ENCODE measurements at regions not wholly inside any gene's neighbourhood (a gene's known extent, or its start where the extent isn't known, plus 50 kb on each side); places are given as distances from the start of the nearest gene placed in this dataset.

GRCh38 chr17:77488531-77489238 is 347.9 kb downstream of the SEC14L1 start:
- DNase-seq (ENCODE audit: low read depth): no peak

- DNase-seq (ENCODE audit: low read depth): no peak
Measured at GRCh38 chr17:77489239-77489892, 348.6 kb downstream of the SEC14L1 start.

- DNase-seq (ENCODE audit: low read depth): peak; percentile 93
Measured at GRCh38 chr17:77489893-77490255, 349.1 kb downstream of the SEC14L1 start.

GRCh38 chr17:77490361-77491183 is 349.8 kb downstream of the SEC14L1 start:
- no peak for DNase-seq (ENCODE audit: low read depth)

GRCh38 chr17:77491921-77492445 is 351.2 kb downstream of the SEC14L1 start:
- no peak for DNase-seq (ENCODE audit: low read depth)

GRCh38 chr17:77492446-77493237 is 351.9 kb downstream of the SEC14L1 start:
- DNase-seq (ENCODE audit: low read depth): no peak

- DNase-seq (ENCODE audit: low read depth): no peak
Measured at GRCh38 chr17:77493238-77493820, 352.6 kb downstream of the SEC14L1 start.

- no peak for DNase-seq (ENCODE audit: low read depth)
Measured at GRCh38 chr17:77493901-77494663, 353.3 kb downstream of the SEC14L1 start.

- DNase-seq (ENCODE audit: low read depth): peak; percentile 67
Measured at GRCh38 chr17:77494664-77495435, 354.1 kb downstream of the SEC14L1 start.

GRCh38 chr17:77495575-77495974 is 354.8 kb downstream of the SEC14L1 start:
- no peak for DNase-seq (ENCODE audit: low read depth)

GRCh38 chr17:77496401-77496801 is 355.6 kb downstream of the SEC14L1 start:
- no peak for DNase-seq (ENCODE audit: low read depth)

- DNase-seq (ENCODE audit: low read depth): no peak
Measured at GRCh38 chr17:77496831-77497577, 356.2 kb downstream of the SEC14L1 start.

- no peak for DNase-seq (ENCODE audit: low read depth)
Measured at GRCh38 chr17:77497578-77497934, 356.8 kb downstream of the SEC14L1 start.

- DNase-seq (ENCODE audit: low read depth): no peak
Measured at GRCh38 chr17:77498091-77498741, 357.4 kb downstream of the SEC14L1 start.

GRCh38 chr17:77498791-77499698 is 358.3 kb downstream of the SEC14L1 start:
- DNase-seq (ENCODE audit: low read depth): no peak

GRCh38 chr17:77499699-77500435 is 359.1 kb downstream of the SEC14L1 start:
- DNase-seq (ENCODE audit: low read depth): no peak

GRCh38 chr17:77501101-77501566 is 360.4 kb downstream of the SEC14L1 start:
- no peak for DNase-seq (ENCODE audit: low read depth)

All from fibroblast of gingiva (primary cell).